GM19372 (cell line): ENCODE measurements at regions not wholly inside any gene's neighbourhood (a gene's known extent, or its start where the extent isn't known, plus 50 kb on each side); places are given as distances from the start of the nearest gene placed in this dataset.
A peak's percentile ranks its signal among the peaks of the same experiment; 100 is the strongest.
"Not testable (repeated sequence)": the region's sequence is repeated elsewhere in the genome, so short reads cannot be mapped to it uniquely, and the experiment has no call there.

Experiments
- ATAC-seq: cut with Tn5 transposase; IDR thresholded peaks from one replicate; pipeline ENCODE4 v1.9.1; 2021; ENCODE audit warnings: mild to moderate bottlenecking, low read depth, moderate library complexity; ENCODE audit not compliant: unreplicated experiment

DNA sequence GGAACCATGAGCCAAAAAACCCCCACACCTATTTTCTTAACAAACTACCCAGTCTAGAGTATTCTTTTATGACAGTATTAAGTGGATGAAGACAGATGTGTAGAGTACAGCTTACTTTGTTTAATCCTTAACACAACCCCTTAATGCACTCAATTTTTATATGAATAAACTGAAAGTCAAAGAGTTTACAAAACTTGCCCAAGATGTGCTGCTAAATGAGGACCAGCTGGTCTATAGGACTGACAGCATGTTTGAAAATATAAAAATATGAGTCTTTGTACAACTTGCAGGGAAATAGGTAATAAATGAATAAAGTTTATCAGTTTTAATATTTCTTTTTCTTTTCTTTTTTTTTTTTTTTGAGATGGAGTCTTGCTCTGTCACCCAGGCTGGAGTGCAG lies 102.3 kb downstream of the ZFY start:
- no peak for ATAC-seq

- no peak for ATAC-seq
Measured at GRCh38 chrY:3040415-3040814, 105.2 kb downstream of the ZFY start.

DNA sequence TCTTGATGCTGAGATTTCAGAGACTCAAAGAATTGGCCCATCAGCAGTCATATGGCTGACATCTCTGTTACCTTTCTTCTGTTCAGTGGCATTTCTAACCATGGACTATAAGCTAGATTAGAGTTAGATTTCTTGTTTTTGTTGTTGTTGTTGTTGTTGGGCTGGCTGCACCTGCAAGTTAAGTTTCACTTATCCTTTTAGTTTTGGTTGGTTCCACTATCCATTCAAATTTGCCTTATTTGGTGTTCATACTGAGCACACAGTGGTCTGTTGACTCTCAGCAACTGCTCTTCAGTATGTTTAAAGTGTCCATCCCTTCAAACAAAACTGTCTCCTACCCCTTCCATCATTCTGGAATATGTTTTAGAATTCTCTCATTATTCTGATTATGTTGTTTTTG lies 106.8 kb downstream of the ZFY start:
- no peak for ATAC-seq

GRCh38 chrY:3042901-3043300 lies 107.7 kb downstream of the ZFY start:
- ATAC-seq: no peak

DNA sequence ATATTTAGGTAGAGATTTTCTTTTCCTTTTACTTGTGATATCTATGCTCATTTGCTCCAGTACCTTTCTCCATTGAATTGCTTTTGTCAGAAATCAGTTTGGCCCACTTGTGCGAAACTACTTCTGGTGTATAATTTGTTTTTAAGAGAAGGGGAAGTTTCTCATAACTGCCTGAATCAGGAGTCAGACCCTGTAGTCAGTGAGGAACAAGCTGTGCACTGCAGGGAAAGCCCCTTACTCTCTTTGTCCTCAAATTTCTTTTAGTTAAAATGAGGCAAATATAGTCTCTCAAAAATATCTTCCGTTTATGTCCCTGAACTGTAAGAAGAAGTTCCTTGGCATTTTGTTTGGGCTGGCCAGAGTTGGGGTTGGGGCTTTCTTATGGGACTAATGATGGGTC lies 109.9 kb downstream of the ZFY start:
- no peak for ATAC-seq

GRCh38 chrY:3055496-3055895 lies 120.3 kb downstream of the ZFY start:
- ATAC-seq: not testable (repeated sequence)

DNA sequence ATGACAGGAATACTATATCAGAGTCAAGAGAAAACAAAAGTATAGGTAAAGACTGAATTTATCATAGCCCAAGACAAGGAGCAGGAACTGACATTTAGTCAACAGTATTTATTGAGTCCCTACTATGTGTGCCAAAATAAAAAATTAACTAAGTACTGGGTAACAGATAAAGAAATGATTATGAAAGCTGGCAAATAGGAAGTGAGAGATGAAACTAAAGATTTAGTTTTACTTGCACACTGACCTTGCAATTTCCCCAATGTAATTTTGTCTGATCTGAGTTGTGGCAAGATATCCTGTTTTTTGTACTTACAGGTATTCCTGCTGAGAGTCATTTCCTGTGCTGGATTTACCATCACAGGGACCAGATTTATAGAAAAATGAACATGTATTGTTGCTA lies 123.2 kb downstream of the ZFY start:
- not testable (repeated sequence) for ATAC-seq

GRCh38 chrY:3060671-3061070 lies 125.5 kb downstream of the ZFY start:
- not testable (repeated sequence) for ATAC-seq

DNA sequence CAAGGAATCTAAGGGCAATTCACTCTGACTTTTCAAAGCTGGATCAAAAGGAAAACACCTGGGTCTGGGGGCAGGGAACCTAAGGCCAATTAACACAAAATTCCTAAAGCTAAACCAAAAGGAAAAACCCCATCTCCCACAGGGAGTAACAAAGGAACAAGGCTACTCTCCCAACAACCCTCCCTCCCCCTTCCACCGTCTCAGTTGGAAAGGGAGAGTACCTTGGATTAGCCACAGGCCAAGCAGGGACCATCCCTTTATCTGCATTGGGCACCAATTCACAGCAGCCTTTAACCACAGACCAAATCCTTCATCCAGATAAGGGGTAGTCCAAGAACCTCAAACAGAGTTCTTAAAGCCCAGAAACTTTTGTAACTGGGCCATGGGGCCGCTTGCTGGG lies 153.0 kb downstream of the ZFY start:
- not testable (repeated sequence) for ATAC-seq

DNA sequence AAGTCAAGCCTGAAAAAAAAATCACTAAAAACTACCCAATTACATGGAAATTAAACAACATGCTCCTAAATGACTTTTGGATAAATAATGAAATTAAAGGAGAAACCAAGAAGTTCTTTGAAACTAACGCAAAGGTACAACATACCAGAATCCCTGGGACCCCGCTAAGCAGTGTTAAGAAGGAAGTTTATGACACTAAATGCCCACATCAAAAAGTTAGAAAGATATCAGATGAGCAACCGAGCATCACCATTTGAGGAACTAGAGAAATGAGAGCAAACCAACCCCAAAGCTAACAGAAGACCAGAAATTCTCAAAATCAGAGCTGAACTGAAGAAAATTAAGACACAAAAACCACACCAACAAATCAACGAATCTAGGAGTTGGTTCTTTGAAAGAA lies 173.5 kb downstream of the ZFY start:
- ATAC-seq: not testable (repeated sequence)

DNA sequence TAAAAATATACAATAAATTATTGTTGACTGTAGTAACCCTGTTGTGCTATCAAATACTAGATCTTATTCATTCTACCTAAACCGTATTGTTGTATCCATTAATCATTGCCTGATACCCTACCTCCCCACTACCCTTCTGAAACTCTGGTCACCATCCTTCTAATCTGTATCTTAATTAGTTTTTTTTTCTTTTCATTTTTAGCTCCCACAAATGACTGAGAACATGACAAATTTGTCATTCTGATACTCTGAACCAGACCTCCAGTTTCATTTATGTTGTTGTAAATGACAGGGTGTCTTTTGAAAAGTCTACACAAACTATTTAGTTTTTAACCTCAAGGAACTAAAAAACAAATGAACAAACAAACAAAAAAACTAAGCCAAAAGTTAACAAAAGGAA lies 185.1 kb downstream of the ZFY start:
- ATAC-seq: peak; percentile 90

GRCh38 chrY:3120716-3121115 lies 185.5 kb downstream of the ZFY start:
- ATAC-seq: not testable (repeated sequence)

GRCh38 chrY:3123482-3123881 lies 188.3 kb downstream of the ZFY start:
- not testable (repeated sequence) for ATAC-seq

- ATAC-seq: not testable (repeated sequence)
Measured at GRCh38 chrY:3171074-3171473, 235.9 kb downstream of the ZFY start.

DNA sequence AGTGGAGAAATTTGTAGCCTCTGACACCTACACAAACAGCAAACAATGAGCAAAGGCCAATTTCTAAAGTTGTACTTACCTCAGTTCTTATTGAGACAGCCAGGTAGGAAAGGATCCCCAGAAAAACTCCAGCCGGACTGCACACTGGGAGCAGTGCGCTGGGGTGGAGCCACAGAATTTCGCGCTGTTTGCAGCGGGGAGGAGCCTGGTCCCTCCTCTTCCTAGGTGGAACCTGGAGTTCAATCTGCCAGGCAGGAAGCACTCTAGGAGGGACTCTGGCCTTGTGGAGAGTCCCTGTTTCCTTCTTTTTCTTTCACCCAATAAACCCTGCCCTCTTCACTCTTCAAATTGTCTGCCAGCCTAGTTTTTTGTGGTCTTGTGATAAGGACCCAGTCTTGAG lies 259.9 kb downstream of the ZFY start:
- ATAC-seq: not testable (repeated sequence)

- ATAC-seq: not testable (repeated sequence)
Measured at GRCh38 chrY:3202287-3202686, 267.1 kb downstream of the ZFY start.

- not testable (repeated sequence) for ATAC-seq
Measured at GRCh38 chrY:3206733-3207132, 271.6 kb downstream of the ZFY start.

DNA sequence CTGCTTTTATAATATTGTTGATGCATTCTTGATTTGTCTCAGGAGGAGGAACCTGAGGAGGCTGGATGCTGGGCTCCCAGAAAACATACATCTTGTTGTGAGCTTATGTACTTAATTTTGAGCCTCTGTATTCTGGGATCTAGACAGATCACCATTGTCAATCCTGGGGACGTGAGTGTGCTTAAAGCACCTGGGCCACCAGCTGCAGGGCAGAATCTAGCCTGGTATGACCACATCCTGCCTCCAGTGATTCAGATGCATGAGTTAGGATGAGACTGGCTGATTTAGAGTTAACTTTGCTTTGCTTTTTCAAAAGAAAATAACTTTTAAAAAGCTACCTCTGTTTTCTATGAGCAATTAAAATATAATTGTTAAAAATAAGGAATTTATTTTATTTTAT lies 278.0 kb downstream of the ZFY start:
- not testable (repeated sequence) for ATAC-seq

GRCh38 chrY:3218134-3218533 lies 283.0 kb downstream of the ZFY start:
- ATAC-seq: not testable (repeated sequence)

- ATAC-seq: not testable (repeated sequence)
Measured at GRCh38 chrY:3218559-3218958, 283.4 kb downstream of the ZFY start.

DNA sequence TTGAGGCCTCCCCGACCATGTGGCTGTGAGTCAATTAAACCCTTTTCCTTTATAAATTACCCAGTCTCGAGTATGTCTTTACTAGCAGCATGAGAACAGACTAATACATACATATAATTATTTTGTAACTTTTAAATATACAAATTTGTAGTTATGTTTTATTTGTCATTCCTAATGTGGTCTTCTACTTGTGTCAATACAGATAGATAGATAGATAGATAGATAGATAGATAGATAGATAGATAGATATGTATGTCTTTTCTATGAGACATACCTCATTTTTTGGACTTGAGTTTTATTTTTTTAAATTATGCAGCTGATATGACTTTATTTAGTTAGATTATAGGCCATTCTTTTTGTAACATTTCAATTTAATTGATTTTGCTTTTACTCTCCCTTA lies 316.0 kb upstream of the TGIF2LY start:
- ATAC-seq: not testable (repeated sequence)

DNA sequence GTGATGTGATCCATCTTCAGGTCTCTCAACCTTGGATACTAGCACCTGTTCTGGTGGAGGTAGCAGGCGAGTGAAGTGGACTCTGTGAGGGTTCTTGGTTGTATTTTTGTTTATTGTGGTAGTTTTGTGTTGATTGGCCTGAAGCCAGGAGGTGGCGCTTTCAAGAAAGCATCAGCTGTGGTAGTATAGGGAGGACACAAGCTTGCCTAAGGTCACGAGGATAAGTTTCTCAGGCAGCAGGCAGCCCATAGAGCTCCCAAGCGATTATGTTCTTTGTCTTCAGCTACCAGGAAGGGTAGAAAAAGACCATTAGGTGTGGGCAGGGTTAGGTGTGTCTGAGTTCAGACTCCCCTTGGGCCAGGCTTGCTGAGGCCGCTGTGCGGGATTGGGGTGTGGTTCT lies 290.8 kb upstream of the TGIF2LY start:
- not testable (repeated sequence) for ATAC-seq

DNA sequence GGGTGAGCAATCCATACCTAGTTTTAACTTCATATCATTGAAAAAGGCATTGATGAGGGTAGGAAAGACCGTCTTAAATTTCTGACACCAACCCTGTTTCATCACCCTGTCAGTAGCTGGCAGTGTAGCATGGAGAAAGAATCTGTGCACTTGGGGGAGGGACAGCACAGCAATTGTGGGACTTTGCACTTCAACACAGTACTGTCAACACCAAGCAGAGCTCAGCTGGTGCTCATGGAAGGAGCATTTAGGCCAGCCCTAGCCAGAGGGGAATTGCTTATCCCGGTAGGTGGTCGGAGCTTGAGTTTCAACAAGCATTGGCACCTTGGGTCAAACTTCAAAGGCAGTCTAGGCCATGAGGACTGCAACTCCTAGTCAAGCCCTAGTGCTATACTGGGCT lies 281.6 kb upstream of the TGIF2LY start:
- ATAC-seq: not testable (repeated sequence)
